ENCODE measurements at regions not wholly inside any gene's neighbourhood (a gene's known extent, or its start where the extent isn't known, plus 50 kb on each side); places are given as distances from the start of the nearest gene placed in this dataset.
"Not testable (repeated sequence)": the region's sequence is repeated elsewhere in the genome, so short reads cannot be mapped to it uniquely, and the experiment has no call there.

DNA sequence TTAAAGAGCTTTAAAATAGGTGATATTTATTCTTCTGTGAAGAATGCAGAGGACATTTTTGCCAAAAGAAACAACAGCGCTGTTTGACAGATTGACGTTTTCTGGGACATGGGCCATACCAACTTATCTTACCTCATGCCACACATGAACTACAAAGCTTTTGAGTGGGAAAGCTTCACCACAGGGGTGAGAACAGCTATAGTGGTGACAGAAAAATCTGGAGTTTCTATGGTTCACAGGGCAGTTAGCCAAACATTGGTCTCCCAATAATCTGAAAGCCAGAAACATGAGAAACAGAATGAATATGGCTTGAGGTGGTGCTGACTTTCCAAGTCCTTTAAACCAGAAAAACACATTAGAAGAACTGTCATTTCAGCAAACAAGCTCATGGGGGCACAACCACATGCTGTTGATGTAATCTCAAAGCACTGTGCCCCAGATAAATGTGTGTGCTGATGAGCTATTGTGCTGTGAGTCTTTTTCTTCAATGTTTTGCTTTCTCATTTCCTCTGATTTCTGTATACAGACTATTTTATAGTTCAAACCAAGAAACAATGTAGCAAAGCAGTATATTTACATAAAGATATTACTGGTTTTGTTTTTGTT is 905.4 kb downstream of the SLC16A7 start:
- DNase-seq (ENCODE audit: low read depth in 2 of 2): no peak

GRCh38 chr12:60522684-60523400 is 927.0 kb downstream of the SLC16A7 start:
- DNase-seq (ENCODE audit: low read depth in 2 of 2): no peak

DNA sequence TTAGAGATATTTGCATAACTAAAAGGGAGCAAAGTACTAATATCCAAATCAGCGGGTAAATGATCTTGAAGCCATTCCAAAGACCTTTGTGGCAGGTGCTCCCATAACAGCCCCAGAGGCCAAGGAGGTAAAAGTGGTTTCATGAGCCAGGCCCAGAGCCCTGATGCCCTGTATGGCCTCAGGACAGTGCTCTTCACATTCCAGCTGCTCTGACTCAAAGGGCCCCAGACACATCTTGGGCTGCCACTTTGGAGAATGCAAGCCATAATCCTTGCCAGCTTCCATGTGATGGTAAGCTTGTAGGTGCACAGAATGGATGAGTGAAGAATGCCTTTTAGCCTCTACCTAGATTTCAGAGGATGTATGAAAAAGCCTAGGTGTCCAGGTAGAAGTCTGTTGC is 933.4 kb downstream of the SLC16A7 start:
- no peak for DNase-seq (ENCODE audit: low read depth in 2 of 2)

DNA sequence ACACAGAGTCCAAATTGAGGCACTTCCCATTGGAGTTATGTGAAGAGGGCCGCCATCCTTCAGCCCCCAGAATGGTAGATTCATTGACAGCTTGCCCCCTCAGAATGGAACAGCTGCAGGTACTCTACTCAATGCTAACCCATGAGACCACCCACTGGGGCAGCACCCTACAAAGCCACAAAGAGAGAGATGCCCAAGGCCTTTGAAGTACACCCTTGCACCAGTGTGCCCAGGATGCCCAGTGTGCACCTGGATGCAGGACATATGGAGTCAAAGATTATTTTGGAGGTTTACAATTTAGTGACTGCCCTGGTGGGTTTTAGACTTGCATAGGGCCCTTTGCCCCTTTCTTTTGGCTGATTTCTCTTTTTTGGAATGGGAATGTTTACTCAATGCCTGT is 933.9 kb downstream of the SLC16A7 start:
- DNase-seq (ENCODE audit: low read depth in 2 of 2): no peak

DNA sequence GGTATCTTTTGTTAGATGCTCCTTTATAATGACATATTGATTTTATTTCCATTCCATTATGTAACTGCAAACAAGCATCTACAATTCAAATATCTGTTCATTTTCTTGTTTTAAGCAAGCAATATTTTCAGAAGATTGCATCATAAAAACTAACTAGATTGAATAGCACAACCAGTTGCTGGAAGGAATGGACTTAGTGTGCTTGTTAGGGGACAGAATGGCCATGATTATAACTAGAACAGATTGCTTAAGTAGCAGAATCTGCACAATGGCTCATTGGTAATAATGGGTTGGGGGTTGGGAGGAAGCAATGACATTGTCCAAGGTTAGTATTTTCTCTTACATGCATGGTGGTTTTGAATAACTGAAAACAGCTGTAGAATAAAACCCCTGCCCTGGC is 939.5 kb downstream of the SLC16A7 start:
- DNase-seq (ENCODE audit: low read depth in 2 of 2): no peak

GRCh38 chr12:60539592-60539991 is 943.8 kb downstream of the SLC16A7 start:
- DNase-seq (ENCODE audit: low read depth in 2 of 2): no peak

- no peak for DNase-seq (ENCODE audit: low read depth in 2 of 2)
Measured at GRCh38 chr12:60568914-60569313, 973.1 kb downstream of the SLC16A7 start.

DNA sequence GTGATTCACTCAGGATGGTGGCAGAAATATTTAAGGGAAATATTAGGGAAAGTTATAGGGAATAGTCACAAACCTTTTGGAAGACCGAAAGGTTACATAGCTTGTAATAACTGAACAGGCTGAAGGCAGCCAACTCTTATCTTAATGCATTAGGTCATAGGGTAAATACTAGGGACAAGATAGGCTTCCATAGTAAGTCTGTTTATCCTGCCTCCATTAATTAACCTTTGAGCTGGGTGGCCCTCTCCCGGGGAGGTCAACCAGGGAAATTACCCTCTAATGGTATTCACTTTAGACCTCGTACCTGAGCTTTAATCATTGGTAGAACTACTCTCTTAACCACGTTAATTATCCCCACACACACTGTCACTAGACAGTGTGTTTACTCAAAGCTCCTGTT is 981.8 kb downstream of the SLC16A7 start:
- no peak for DNase-seq (ENCODE audit: low read depth in 2 of 2)

DNA sequence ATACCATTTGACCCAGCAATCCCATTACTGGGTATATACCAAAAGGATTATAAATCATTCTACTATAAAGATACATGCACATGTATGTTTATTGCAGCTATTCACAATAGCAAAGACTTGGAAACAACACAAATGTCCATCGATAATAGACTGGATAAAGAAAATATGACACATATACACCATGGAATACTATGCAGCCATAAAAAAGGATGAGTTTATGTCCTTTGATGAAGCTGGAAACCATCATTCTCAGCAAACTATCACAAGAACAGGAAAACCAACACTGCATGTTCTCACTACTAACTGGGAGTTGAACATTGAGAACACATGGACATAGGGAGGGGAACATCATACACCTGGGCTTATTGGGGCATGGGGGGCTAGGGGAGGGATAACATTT is 991.8 kb downstream of the SLC16A7 start:
- DNase-seq (ENCODE audit: low read depth in 2 of 2): not testable (repeated sequence)

DNA sequence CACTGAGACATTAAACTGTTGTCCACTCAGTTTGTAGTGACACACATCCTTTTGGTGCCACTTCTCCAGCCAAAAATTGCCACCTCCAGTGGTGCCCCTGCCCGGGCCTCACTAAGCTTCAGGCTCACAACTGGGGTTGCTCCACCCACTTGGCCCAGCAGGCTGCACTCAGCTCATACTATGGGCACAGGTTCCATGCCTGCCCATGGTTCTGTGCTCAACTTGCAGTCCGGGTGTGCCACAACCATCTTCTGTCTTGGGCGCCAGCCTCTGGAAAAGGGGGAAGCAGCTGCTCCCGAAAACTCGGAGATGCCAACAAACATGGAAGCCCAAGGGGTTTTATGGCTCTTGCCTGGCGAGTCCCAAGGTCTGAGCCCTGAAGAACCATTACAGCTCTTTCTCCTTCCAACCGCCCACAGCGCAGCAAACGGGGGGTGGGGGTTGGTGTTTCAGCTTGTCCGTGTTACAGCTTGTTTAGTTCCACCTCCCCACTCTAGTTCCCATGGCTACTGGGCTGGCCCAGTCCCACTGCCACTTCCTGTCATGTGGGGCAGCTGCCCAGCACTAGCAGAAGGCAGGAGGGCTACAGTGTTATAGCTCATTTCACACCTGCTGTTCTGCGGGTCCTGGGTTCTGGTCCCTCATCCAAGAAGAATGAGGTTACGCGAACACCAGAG is 998.3 kb downstream of the SLC16A7 start:
- no peak for DNase-seq (ENCODE audit: low read depth in 2 of 2)

DNA sequence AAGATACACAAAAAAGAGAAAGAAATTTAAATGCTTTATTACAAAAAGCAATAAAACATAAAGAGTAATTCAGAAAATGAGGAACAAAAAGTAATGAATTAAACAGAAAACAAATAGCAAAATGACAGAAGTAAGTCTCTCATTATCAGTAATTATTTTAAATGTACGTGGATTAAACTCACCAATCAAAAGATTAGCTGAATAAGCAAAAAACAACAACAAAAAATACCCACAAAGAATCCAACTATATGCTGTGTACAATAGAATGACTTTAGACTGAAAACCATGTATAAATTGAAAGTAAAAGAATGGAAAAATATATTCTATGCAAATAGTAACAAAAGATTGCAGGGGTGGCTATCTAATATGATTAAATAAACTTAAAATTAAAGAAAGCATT is 1006.8 kb downstream of the SLC16A7 start:
- no peak for DNase-seq (ENCODE audit: low read depth in 2 of 2)

DNA sequence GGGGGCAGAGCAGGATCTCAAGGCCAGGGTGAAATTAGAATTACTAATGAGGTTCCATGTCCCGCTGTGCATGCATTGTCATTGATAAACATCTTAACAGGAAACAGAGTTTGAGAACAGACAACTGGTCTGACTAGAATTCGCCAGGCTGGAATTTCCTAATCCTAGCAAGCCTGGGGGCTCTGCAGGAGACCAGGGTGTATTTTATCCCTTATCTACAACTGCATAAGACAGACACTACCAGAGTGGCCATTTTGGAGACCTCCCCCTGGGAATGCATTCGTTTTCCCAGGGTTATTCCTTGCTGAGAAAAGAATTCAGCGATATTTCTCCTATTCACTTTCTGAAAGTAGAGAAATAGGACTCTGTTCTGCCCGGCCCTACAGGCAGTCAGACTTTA is 1007.6 kb downstream of the SLC16A7 start:
- DNase-seq (ENCODE audit: low read depth in 2 of 2): not testable (repeated sequence)

DNA sequence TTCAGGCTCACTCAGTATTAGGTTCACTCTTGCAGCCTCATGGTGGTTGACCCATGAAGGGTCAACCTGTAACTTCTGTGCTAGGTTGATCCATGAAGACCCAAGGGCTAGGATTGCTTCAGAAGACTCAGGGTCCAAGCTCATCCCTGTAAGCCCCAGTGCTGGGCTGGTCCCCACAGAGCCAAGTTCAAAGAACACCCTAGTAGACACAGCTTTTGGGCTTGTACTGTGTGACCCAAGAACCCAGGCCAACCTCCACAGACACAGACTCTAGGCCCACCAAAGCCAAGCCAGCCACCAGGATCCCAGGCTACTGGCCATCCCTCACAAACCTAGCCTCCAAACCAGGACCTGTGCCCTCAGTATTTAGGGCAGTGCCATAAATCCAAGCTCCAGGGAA is 1020.6 kb downstream of the SLC16A7 start:
- no peak for DNase-seq (ENCODE audit: low read depth in 2 of 2)

GRCh38 chr12:60630796-60631195 is 1035.0 kb downstream of the SLC16A7 start:
- DNase-seq (ENCODE audit: low read depth in 2 of 2): no peak

DNA sequence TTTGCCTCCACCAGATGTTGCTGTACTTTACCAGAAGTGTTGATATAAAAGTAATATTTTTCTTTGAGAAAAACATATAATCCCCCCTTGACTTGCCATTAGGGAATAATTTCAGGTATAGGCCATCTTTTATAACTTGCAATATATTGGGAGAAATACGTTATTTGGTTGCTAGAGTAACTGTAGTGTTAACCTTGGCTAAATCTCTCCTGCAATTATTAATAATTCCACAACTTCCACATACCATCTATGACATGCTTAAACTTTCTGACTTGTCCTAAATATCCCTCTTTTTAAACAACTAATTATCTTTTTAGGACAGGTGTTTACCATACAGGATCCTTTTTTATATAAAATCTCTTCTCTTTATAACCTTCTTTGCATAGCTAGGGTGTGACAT is 1048.2 kb downstream of the SLC16A7 start:
- no peak for DNase-seq (ENCODE audit: low read depth in 2 of 2)

GRCh38 chr12:60666895-60667294 is 1071.1 kb downstream of the SLC16A7 start:
- no peak for DNase-seq (ENCODE audit: low read depth in 2 of 2)

DNA sequence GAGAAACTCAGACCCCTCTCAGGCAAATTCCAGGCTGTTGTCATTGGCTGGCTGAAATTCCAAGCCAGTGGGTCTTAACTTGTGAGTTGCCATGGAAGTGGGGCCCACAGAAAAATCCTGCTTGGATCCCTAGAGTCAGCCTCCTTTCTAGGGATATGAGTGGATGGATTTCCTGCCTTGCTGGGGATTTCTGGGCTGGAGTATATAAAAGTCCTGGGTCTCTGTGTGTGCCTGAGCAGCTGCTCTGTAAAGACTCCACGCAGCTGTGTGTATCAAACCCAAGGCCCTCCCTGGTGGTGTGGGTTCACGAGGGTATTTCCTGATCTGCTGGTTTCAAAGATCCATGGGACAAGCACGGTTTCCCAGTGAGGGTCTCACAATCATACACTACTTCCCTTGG is 1077.1 kb downstream of the SLC16A7 start:
- DNase-seq (ENCODE audit: low read depth in 2 of 2): no peak

- DNase-seq (ENCODE audit: low read depth in 2 of 2): no peak
Measured at GRCh38 chr12:60684988-60685655, 1089.3 kb downstream of the SLC16A7 start.

DNA sequence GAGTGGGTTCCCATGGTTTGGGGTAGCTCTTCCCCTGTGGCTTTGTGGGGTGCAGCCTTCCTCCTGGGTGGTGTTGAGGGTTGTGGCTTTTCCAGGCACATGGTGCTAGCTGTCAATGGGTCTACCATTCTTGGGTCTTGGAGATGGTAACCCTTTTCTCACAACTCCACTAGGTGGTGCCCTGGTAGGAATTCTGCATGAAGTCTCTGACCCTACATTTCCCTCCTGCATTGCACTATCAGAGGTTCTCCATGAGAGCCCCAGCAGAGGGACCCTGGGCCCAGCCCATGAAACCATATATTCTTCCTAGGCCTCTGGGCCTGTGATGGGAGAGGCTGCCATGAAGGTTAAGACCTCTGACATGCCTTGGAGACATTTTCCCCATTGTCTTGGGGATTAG is 1093.3 kb downstream of the SLC16A7 start:
- DNase-seq (ENCODE audit: low read depth in 2 of 2): no peak

- DNase-seq (ENCODE audit: low read depth in 2 of 2): no peak
Measured at GRCh38 chr12:60693019-60693626, 1097.3 kb downstream of the SLC16A7 start.

DNA sequence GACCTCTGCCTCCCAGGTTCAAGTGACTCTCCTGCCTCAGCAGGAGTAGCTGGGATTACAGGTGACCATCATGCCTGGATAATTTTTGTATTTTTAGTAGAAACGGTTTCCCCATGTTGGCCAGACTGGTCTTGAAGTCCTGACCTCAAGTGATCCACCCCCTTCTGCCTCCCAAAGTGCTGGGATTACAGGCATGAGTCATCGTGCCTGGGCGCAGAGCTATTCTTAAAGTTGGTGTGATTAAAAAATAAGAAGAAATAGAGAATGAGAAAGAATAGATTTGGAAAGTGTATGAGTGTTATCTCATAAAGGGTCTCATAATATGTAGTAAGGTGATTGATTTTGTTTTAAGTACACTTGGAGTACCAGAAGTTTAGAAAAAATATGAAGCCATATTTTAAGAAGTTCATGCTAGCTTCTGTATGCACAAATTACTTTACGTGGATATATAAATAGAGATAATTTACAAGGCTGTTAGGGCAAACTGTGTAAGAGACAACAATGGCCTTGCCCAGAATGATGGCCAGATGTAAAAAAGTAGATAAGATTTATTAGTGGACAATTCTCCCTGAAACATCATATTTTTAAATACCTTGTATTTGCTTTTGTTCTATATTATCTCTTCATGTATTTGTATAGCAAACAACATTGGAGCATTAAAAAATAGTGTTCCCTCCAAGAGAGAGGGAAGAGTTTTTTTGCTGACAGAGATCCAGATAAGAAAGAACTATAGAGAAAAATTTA is 1108.5 kb downstream of the SLC16A7 start:
- DNase-seq (ENCODE audit: low read depth in 2 of 2): no peak

- no peak for DNase-seq (ENCODE audit: low read depth in 2 of 2)
Measured at GRCh38 chr12:60710246-60710645, 1114.4 kb downstream of the SLC16A7 start.

Data from stimulated activated CD4-positive, alpha-beta T cell treated with anti-CD3 and anti-CD28 coated beads, Interleukin-15, amount 100 ng/mL, for 48 hours (primary cell).